GM12892 (cell line): ENCODE measurements at regions not wholly inside any gene's neighbourhood (a gene's known extent, or its start where the extent isn't known, plus 50 kb on each side); places are given as distances from the start of the nearest gene placed in this dataset.

Experiments
- POLR2A ChIP-seq: IDR thresholded peaks from 2 replicates; pipeline ENCODE4 v1.6.1; 2011; ENCODE audit warnings: low read depth, low read length, control low read depth
- POLR2AphosphoS5 ChIP-seq: IDR thresholded peaks from 2 replicates; pipeline ENCODE4 v1.6.1; 2011; ENCODE audit warnings: low read depth, low read length, control low read depth

DNA sequence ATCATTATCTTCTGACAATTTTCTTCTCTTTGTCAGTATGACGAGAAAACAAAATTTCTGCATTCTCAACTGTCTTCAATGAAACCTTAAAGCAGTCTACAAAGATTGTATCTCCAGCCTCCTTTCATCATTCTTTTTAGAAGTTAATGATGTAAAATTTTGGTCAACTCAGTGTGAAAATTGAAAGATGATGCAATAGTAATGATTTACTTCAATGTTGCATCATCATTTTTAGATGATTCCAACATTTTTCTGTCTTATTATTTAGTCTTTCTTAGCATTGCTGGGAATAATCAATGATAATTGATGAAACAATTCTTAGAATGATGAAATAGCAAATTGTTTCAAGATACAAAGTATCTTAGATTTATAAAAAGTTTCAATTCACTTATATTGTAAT lies 372.7 kb downstream of the C4orf33 start:
- TF ChIP-seq POLR2A (no peak), POLR2AphosphoS5 (no peak)
